Inflammatory macrophage (primary cell): ENCODE measurements at regions not wholly inside any gene's neighbourhood (a gene's known extent, or its start where the extent isn't known, plus 50 kb on each side); places are given as distances from the start of the nearest gene placed in this dataset.
A peak's percentile ranks its signal among the peaks of the same experiment; 100 is the strongest.

Experiments
- DNase-seq, 2 donors: peaks; one replicate each; pipeline ENCODE4 v3.0.0-alpha.2; 2020 to 2022

DNA sequence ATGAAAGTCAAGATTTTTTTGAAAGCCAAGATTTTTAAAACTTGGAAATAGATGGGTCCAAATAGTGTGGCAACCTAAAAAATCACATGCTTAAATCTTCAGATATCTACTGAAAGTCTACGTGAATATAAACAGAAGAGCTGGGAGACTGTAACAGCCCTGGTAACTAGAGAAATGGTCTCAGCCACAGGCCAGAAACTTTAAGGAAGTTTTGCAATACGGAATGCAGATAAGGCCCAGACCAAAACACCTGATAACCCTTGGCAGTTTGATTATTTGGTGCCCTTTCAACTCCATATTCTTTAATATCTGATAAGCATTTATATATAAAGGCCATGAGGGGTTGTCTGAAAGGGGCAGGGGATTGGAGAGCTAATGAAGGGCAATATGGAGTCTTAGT, 537.3 kb upstream of the TGFBR2 start:
- DNase-seq = no peak

DNA sequence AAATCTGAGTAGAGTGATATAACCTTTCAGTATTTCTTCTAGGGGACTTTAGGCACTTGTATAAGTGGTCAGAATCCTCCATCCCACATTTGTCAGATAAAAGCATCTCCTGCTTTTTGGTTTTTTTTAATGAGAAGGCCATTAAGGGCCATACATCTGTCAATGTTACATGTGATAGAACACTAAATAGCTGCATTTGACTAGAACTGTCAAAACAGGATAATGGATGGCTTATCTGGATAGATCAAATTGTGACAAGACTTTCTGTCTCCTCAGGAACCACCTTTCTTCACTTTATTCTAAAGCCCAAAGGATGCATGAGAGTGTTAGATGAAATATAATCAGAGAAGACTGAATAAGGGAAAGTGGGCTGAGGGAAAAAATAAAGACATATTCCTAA, 533.4 kb upstream of the TGFBR2 start:
- DNase-seq = no peak

DNA sequence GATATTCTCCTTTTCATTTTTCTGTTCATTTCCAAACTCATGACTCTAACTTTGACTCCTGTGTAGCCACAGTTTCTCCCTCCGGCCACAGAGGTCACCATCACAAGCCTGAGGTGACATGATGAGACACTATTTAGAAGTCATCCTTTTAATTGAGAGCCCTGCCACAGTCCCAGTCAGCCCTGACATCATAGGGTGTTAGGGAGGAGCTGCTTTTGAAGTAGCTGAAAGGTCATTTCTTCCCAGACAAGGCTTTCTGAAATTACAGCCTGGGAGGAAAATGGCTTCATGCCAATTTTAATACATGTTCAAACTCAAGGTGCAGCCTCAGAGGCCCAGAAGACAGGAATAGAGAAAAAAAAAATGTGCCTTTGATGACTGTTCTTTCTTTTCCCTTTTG, 532.8 kb upstream of the TGFBR2 start:
- DNase-seq = no peak

DNA sequence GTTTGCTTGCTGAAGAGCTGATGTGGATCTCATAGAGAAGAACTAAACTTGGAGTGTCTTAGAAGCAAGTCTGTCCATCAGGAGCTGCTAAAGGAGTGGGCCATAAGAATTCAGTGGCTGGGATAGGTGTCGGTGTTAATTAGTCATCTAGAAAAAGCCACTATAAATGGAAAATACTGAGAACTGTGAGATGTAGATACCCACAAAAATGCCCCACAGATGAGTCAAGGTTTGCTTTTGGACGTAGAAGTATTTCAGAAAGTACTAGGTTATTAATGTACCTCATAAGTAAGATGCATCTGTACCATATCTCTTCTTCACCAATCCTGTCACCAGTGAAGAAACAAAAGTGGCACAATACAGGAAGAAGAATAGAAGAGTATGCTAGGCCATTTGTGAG, 530.9 kb upstream of the TGFBR2 start:
- no peak for DNase-seq

DNA sequence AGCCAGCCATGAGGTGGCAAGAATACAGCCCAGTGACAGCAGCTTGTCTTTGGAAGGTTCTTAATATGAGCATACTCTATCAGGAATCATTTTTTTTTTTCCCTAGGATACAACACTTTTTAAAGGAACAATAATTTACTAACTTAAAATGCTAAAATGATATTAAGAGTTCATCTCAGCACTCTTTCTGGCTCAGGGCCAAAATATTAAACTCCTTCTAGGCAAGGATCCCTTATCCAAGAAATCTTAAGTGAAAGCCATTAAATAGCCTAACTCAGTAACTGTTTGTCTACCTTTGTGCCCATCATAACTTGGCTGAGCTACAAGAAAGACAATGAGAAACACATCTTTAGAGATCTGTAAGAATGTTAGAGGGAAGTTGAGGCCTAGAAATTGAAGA, 529.5 kb upstream of the TGFBR2 start:
- no peak for DNase-seq

DNA sequence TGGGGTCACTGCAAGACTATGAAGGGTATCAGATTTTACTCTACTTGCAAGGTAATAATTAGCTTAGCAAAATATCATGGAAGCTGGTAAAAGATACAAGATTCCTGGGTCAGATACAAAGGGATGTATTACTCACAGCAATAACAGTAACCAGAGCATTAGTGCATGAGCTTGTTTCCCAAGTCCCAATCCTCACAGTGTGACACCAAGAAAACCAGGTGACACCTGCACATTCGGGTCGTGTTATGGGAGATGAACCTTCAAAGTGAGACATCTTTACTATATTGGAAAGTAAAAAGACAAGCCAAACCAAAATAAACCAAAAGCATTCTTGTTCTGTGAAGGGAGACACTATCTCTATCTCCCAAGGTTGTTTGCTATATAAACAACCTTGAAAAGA, 528.7 kb upstream of the TGFBR2 start:
- no peak for DNase-seq

DNA sequence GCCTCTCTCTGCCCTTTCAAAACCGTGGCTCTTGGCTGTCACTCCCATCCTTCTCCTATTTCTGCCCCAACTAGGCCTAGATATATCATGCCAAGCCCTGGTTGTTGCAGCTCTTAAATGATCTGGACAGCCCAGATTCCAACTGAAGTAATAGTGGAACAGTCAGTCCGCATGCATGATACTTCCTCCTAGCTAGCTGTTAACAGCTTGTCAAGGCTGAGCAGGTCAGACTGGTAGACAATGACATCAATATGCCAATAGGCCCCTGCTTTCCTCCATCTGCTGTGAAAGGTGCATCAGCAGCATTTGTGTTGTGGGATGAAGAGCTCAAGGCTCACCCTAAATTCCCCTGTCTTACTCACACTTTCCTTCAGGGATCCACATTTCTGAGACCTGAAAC, 527.7 kb upstream of the TGFBR2 start:
- DNase-seq = no peak

DNA sequence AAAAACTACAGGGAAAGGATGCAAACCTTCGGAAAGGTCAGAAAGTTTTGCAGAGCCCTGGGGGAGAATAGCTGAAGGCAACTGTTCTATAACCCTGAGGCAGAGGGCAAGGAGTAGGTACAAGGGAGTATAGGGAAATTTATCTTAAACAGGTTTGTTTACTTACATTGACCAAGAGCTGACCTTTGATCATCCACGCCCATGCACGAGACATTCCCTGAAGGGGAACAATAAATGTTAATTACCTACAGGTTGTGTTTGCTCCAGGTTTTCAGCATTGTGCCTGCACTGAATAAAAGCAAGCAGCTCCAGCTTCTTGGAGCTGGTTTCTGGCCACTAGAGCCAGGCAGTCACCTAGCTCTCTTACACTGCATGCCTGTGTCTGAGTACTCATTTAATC, 524.5 kb upstream of the TGFBR2 start:
- DNase-seq = no peak

DNA sequence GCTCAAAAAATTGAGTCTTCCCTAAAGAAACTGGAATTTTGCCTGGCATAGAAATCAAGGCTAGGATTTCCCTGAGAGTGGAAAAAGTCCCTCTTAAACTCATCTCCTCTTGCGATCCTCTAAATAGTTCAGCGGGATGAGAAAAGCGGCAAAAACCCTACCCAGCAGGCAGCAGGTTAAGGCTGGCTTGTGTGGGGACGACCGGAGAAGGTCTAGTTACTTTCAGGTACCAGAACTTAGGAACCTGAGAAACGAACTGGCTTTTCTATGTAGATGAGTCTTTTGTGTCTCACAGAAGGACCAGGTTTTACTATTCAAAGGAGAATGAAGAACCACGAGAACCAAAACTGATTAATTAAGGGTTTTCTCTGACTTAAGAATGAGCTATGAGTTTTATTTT, 523.7 kb upstream of the TGFBR2 start:
- no peak for DNase-seq

DNA sequence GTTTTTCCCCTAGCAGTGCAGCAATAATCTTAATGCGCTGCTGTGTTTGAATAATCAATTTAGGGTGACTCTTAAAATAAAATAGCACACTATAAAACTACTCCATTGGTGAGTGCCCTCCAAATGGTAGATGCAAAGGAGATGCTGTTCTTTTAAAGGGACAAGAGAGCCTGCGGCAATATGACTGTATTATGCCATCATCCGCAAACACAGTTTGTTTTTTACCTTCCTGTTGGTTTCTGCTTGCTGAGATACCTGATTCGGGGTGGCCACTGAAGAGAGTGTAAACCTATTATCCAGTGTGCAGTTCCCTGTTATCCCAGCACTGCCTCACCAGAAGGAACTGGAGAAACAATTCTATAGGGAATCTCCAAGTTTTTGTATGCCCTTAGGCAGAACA, 523.1 kb upstream of the TGFBR2 start:
- no peak for DNase-seq

DNA sequence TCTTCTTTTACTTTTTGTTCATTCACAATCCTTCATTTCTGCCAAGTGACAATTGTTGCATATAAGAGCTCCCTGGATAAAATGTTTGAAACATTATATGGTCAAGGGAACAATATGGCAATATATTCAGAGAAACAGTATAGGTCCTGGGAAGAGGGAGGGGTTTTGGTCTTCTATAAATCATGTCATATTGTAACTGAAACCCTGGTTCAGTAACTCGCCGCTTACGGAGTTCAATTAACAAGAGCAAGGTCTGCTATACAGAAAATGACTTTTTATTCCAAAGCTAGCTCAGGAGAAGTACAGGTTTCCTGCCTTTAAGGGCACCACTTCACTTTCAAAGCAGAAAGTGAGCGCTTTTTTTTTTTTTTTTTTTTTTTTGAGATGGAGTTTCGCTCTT, 522.1 kb upstream of the TGFBR2 start:
- DNase-seq = no peak

DNA sequence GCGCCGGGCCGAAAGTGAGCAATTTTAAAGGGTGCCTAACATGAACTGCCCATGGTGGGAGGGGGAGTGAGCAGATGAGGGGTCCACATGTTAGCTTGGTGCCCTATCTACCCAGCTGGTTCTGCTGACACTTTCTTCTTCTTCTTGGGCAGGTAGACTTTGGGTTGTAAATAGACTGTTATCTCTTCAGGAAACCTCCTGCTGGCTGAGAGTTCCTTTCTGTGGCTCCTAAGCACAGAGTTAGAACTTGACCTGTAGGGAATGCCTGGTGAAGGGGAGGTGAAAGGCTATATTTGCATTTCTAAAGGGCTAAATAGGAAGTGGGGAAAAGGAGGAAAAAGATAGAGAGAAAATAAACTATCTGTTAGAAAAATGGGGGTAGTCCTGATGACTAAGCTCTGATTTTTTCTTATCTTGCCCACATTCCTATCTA, 521.4 kb upstream of the TGFBR2 start:
- DNase-seq = no peak

DNA sequence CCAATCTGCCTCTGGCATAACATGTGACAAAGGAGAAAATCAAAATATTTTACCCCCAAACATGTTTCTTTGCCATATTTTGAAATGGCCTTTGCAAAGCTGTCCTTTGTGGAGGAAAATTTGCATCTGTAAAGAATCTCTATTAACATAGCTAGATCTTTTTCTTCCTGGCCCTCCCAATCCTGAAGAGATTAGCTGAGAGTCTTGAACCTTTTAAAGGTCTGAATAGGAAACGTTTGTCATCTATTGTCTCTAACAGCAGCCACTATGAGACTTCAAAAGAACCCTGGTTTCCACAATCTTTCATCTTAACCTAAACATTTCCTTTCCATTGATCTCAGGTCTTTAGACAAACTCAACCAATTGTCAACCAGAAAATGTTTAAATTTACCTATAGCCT, 520.9 kb upstream of the TGFBR2 start:
- DNase-seq = no peak

DNA sequence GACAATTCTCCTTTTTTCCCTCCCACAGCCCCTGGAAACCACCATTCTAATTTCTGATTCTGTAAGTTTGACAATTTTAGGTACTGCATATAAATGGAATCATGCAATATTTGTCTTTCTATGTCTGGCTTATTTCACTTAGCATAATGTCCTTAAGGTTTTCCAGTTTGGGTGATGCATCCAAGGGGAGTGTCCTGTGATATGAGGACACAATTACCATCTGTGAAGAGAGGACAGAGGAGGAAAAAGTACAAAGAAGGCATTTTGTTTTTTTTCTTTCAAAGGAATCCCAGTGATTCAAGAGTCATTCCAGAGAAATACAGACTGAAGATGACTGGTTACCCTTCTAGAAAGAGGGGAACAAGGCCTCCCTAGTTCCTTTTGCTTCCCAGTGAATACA, 514.7 kb upstream of the TGFBR2 start:
- no peak for DNase-seq

DNA sequence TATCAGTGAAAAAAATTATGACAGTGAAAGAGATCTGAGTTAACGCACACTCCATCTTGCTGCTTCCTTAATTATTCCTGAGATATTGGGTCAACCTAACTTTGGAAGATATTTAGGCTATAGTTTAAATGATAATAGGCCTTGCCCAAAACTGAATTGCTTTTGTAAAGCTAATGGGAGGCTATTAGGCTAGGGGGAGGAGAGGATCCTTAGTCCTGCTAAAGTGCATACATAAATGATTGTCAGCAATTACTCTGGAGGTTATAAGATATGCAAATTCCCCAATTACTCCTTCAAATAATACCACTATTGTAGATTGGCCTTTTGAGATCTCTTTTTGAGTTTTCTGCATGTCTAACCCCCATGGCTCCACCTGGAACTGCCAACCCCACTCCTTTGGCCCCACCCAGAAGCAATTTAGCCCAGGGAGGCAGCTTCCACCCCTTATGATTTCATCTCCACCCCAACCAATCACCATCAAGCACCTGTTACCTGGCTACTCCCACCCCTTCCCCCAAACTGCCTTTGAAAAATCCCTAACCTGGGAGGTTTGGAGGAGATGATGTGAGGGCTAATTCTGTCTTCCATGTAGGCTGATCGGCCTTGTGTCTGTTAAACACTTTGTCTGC, 509.3 kb upstream of the TGFBR2 start:
- DNase-seq = no peak

DNA sequence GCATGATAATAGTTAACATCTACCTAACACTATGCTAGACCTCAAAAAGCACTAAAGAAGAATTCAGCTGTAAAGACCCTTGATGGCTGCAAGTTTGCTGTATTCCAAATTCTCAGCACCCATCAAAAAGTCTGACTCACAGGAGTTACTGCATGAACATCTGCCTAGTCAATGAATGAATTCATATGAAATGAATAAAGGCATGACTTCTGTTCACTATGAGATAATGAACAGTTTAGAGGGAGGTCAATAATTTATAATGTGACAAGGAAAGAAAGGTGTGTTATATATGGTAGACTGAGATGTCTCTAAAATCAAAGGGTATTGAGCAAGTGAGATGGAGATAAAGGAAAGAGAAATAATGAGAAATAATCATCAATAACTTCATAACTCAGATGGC, 508.2 kb upstream of the TGFBR2 start:
- DNase-seq = no peak

DNA sequence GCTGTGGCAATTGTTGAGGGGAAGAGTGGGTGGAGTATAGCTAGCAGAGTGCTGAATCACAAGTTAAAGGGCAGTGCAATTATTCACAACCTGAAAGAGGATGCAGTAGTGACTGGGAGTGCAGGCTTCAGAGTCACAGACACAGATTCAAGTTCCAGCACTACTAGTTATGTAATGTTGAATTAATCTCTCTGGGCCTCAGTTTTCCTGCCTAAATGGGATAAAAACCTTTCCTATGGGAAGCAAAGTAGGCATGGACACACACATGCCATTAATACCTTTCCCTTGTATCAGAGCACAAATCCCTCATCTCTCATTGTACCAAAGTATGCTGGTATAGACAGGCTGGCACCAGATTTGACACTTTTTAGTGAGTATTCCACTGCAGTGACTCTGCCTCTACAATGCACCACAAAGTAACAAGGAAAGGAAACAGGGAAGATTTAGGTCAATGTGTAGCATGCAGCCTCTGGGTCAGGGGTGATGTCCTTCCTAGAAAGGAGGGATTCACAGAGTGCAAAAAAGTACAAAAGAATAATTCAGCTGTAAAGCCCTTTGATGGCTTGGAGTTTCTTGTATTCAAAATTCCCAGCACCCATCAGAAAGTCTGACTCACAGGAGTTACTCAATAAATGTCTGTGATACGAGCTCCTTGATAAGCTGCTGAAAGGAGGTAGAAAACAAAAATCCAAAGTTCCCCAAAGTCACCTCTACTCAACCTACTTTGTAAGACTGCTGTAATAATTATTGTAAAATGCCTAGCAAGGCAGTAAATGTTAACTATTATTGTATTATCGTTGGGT, 507.5 kb upstream of the TGFBR2 start:
- peak in 1 of 2 donors; percentile 5 for DNase-seq

DNA sequence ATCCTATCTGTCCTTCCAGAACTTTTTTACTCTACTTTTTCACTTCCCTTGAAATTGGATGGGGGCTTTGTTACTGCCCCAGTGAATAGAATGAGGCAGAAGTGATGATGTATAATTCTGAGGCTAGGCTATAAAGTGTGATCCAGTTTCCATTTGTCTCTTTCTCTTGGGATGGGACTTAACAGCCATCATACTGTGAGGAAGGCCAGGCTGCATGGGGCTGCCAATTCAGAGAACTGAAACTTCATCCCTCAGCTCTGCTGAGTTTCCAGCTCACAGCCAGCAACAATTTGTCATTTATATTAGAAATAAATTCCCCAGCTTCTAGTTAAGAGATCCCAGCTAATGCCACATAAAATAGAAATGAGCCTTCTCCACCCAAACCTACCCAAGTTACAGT, 504.0 kb upstream of the TGFBR2 start:
- DNase-seq = no peak

DNA sequence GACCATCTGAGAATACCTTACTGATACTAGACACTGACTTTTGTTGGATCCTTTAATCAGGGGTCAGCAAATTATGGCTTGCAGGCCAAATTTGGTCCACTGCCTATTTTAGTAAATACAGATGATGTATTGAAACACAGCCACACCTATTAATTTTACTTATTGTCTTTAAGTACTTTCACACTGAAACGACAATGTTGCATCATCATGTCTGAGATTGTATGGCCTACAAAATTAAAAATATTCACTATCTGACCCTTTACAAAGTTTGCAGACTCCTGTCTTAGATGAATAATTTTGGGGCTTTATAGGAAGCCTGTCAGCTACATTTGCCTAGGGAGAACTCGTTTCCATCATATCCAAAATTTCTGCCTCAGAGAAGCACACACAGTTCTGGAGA, 503.2 kb upstream of the TGFBR2 start:
- no peak for DNase-seq

DNA sequence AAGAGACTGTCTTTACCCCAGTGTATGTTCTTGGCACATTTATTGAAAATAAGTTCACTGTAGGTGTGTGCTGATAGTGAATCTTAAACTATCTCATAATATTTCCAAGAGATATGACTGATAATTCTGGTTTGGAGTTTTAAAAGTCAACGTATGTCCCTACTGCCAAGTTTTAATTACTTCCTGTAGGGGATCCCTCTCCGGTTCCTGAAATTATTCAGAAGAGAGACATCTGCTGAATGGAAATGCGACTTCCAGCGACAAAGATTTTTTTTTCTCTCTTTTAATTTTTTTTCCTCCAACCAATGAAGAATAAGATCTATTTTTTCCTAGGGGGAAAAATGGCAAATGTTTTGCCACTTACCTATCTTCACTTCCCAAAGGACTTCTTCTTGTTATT, 498.9 kb upstream of the TGFBR2 start:
- no peak for DNase-seq

DNA sequence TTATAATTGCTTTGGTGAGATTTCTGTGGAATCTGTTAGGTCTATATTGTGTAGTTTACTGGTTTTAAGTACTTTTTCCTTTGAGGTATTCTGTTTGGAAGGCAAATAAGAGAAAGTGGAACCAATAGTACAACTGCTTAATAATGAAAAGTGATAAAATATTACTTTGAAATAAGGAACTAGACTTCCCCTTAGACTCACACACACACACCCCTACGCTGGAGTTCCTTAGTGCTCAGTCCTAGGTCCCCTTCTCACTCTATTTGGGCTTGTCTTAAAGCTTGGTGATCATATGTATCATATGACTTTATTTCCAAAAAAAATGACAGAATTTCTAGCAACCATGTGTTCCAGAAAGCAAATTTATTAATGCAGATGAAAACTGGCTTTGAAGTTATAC, 494.0 kb upstream of the TGFBR2 start:
- DNase-seq = peak; percentile 54

DNA sequence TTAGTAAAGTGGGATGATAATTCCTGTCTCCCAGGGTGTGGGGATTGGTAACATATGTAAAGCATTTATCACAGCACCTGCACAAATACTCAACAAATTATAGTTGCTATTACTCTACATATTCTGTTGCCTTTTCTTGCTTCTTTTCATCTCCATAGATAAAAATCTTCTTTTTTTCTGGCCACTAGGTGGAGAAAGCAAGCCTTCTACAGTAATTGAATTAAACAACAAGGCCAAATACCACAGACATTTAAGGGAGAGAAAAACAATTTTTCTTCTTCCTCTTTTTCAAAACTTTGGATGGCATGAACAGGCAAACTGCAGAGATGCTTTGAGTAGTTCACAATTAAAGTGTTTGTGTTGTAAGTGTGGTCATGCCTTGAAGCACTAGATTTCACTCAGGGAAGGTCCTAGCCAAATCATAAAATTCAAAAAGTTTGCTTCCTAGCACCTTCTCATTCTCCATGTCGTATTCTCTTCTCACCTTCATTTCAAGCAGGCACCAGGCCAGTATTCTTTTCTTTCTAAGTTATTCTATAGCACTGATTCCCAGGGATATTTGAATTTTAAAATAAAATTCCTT, 493.4 kb upstream of the TGFBR2 start:
- peak; percentile 38 to 79 for DNase-seq

DNA sequence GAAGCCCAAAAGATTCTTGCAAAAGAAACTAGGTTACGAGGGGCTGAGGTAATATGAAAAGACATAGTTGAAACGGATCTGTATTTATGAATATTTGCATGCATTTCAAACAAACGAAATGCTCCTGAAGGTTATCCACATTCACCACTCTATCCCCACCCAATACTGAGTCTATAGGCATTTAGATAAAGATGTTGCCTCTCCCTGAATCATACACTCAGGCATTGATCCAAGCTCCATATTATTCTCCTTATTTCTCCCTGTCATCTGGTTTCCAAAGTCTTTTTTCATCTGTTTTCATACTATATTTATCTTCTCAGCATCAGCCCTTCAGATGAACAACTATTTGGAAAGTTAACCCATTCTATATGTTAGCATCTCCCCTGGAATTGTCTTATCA, 492.5 kb upstream of the TGFBR2 start:
- DNase-seq = no peak

DNA sequence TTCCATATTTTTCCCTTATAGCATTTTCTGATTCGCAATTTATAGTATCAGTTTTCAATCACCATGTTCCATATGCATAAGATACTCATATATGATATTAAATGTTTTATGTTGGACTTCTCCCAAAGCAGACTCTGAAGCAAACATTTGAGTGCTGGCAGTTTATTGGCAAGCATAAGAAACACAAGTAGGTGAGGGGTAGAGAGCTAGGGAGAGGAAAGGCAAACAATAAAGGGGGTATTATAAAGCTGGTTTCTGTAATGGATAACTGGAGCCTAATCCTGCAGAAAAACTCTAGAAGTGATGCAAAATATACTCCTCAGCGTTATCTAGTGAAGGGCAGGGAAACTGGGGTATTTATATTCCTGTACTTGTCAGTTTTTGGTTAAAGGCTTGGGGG, 491.5 kb upstream of the TGFBR2 start:
- no peak for DNase-seq
